Mesodermal cell (in vitro differentiated cells): ENCODE measurements at regions not wholly inside any gene's neighbourhood (a gene's known extent, or its start where the extent isn't known, plus 50 kb on each side); places are given as distances from the start of the nearest gene placed in this dataset.

Experiments used
- H3K27ac ChIP-seq: 2 replicates; pipeline ENCODE4 v1.7.0; 2013; ENCODE audit warnings: mild to moderate bottlenecking, low read depth, low read length, moderate library complexity; ENCODE audit not compliant: severe bottlenecking
- H3K36me3 ChIP-seq: 2 replicates; pipeline ENCODE4 v1.7.1; 2013; ENCODE audit warnings: mild to moderate bottlenecking, low read length, moderate library complexity; ENCODE audit not compliant: control insufficient read depth, insufficient read depth
- H3K4me1 ChIP-seq: one replicate; pipeline ENCODE4 v1.7.1; 2013; ENCODE audit warnings: mild to moderate bottlenecking, low read length; ENCODE audit not compliant: insufficient read depth, control insufficient read depth, poor library complexity, severe bottlenecking
- H3K4me3 ChIP-seq: 2 replicates; pipeline ENCODE4 v1.7.0; 2013; ENCODE audit warnings: low read length, control low read depth, mild to moderate bottlenecking; ENCODE audit not compliant: insufficient read depth, poor library complexity, severe bottlenecking; ENCODE audit errors: extremely low read depth
- H3K9me3 ChIP-seq: 2 replicates; pipeline ENCODE4 v1.7.1; 2013; ENCODE audit warnings: mild to moderate bottlenecking, low read length, moderate library complexity; ENCODE audit not compliant: control insufficient read depth
- WGBS, 2 experiments: methylation state at CpG; one replicate each; pipeline ENCODE4 v1.1.5; 2013; ENCODE audit warnings: missing lambda C conversion rate in 2 of 2; ENCODE audit not compliant: insufficient coverage in 2 of 2; 5-methylcytosine and 5-hydroxymethylcytosine counted together

- WGBS, 2 experiments: 77 to 85% methylated on average over 4 to 5 of the region's 5 CpGs
- peaks cover 5% of the 10 kb centered on the region for H3K4me1 ChIP-seq
- no peaks in the 10 kb centered on the region for H3K9me3 ChIP-seq
- no peaks in the 10 kb centered on the region for H3K36me3 ChIP-seq
- H3K4me3 ChIP-seq: no peak overlapping the region
- H3K27ac ChIP-seq: no peak overlapping the region
These were observed 213.0 kb downstream of the NKX6-1 start for GRCh38 chr4:84286048-84286447.

- Histone ChIP-seq H3K4me3 (no peak overlapping the region), H3K9me3 (no peaks in the 10 kb centered on the region), H3K36me3 (no peaks in the 10 kb centered on the region), H3K4me1 (no peaks in the 10 kb centered on the region), H3K27ac (no peak overlapping the region)
- WGBS, 2 experiments: no CpG with 5 or more reads among the region's 1 CpG
These were observed 219.4 kb downstream of the NKX6-1 start for GRCh38 chr4:84279678-84280077.

GRCh38 chr4:84277923-84278322 lies 221.2 kb downstream of the NKX6-1 start:
- Histone ChIP-seq H3K4me3 (no peak overlapping the region), H3K27ac (no peak overlapping the region), H3K4me1 (no peaks in the 10 kb centered on the region), H3K9me3 (no peaks in the 10 kb centered on the region), H3K36me3 (no peaks in the 10 kb centered on the region)
- WGBS, 2 experiments: 100% methylated on average over 1 of the region's 2 CpGs; no CpG with 5 or more reads in 1 of the 2 experiments

GRCh38 chr4:84276752-84277151 lies 222.3 kb downstream of the NKX6-1 start:
- no CpG with 5 or more reads among the region's 1 CpG for WGBS, 2 experiments

GRCh38 chr4:84269536-84270044 lies 229.5 kb downstream of the NKX6-1 start:
- Histone ChIP-seq H3K27ac (no peak overlapping the region), H3K4me3 (no peak overlapping the region), H3K9me3 (no peaks in the 10 kb centered on the region), H3K36me3 (no peaks in the 10 kb centered on the region), H3K4me1 (no peaks in the 10 kb centered on the region)

More at GRCh38 chr4:84276752-84277151, 222.3 kb downstream of the NKX6-1 start:
- no peaks in the 10 kb centered on the region for H3K4me1 ChIP-seq
- no peak overlapping the region for H3K27ac ChIP-seq
- H3K9me3 ChIP-seq: no peaks in the 10 kb centered on the region
- H3K36me3 ChIP-seq: no peaks in the 10 kb centered on the region
- no peak overlapping the region for H3K4me3 ChIP-seq

GRCh38 chr4:84264652-84265051 lies 234.4 kb downstream of the NKX6-1 start:
- peaks cover 5% of the 10 kb centered on the region for H3K9me3 ChIP-seq
- H3K27ac ChIP-seq: no peak overlapping the region

GRCh38 chr4:84263415-84263814 lies 235.7 kb downstream of the NKX6-1 start:
- Histone ChIP-seq H3K4me1 (no peaks in the 10 kb centered on the region), H3K36me3 (no peaks in the 10 kb centered on the region), H3K27ac (no peak overlapping the region), H3K4me3 (no peak overlapping the region), H3K9me3 (peaks cover 5% of the 10 kb centered on the region)

More at GRCh38 chr4:84264652-84265051, 234.4 kb downstream of the NKX6-1 start:
- H3K4me1 ChIP-seq: no peaks in the 10 kb centered on the region
- no peak overlapping the region for H3K4me3 ChIP-seq
- no peaks in the 10 kb centered on the region for H3K36me3 ChIP-seq

- Histone ChIP-seq H3K4me1 (no peaks in the 10 kb centered on the region), H3K36me3 (no peaks in the 10 kb centered on the region), H3K27ac (no peak overlapping the region), H3K4me3 (no peak overlapping the region), H3K9me3 (peaks cover 5% of the 10 kb centered on the region)
These were observed 238.6 kb downstream of the NKX6-1 start for GRCh38 chr4:84260495-84260894.

GRCh38 chr4:84258905-84259830 lies 239.9 kb downstream of the NKX6-1 start:
- no CpG with 5 or more reads among the region's 2 CpGs for WGBS, 2 experiments
- Histone ChIP-seq H3K36me3 (no peaks in the 10 kb centered on the region), H3K27ac (no peak overlapping the region), H3K4me1 (no peaks in the 10 kb centered on the region), H3K9me3 (peaks cover 5% of the 10 kb centered on the region), H3K4me3 (no peak overlapping the region)

- WGBS, 2 experiments: no CpG with 5 or more reads among the region's 2 CpGs
- Histone ChIP-seq H3K27ac (no peak overlapping the region), H3K4me3 (no peak overlapping the region), H3K9me3 (no peaks in the 10 kb centered on the region), H3K36me3 (no peaks in the 10 kb centered on the region), H3K4me1 (no peaks in the 10 kb centered on the region)
These were observed 244.6 kb downstream of the NKX6-1 start for GRCh38 chr4:84254537-84254936.

GRCh38 chr4:84249521-84249920 lies 249.6 kb downstream of the NKX6-1 start:
- WGBS, 2 experiments: 80 to 91% methylated on average over 1 to 2 of the region's 2 CpGs
- H3K27ac ChIP-seq: no peak overlapping the region
- no peaks in the 10 kb centered on the region for H3K4me1 ChIP-seq
- H3K4me3 ChIP-seq: no peak overlapping the region
- H3K36me3 ChIP-seq: no peaks in the 10 kb centered on the region
- H3K9me3 ChIP-seq: no peaks in the 10 kb centered on the region
